Neural crest cell (in vitro differentiated cells): ENCODE measurements at regions not wholly inside any gene's neighbourhood (a gene's known extent, or its start where the extent isn't known, plus 50 kb on each side); places are given as distances from the start of the nearest gene placed in this dataset.

Experiments used
- DNase-seq: peaks from one replicate; pipeline ENCODE4 v3.0.0; 2021; ENCODE audit warnings: low read depth, mixed read lengths, low spot score
- H3K27ac Mint-ChIP-seq: one replicate; pipeline ENCODE4 v1.8.0; 2021; ENCODE audit warnings: mild to moderate bottlenecking, mixed read lengths; ENCODE audit not compliant: unreplicated experiment
- H3K27me3 Mint-ChIP-seq: 2 replicates; pipeline ENCODE4 v1.8.0; 2021; ENCODE audit warnings: low read depth, mild to moderate bottlenecking, mixed read lengths
- H3K36me3 Mint-ChIP-seq: 2 replicates; pipeline ENCODE4 v1.8.0; 2021; ENCODE audit warnings: low read depth, mild to moderate bottlenecking, mixed read lengths
- H3K4me1 Mint-ChIP-seq: 2 replicates; pipeline ENCODE4 v1.8.0; 2021; ENCODE audit warnings: mixed read lengths
- H3K4me3 Mint-ChIP-seq: one replicate; pipeline ENCODE4 v1.8.0; 2021; ENCODE audit warnings: mild to moderate bottlenecking, mixed read lengths
- H3K9me3 Mint-ChIP-seq: 2 replicates; pipeline ENCODE4 v1.8.0; 2021; ENCODE audit warnings: mixed read lengths
- TF ChIP-seq, protein P1 (sequence below): fragments of 200-600 bp; sonication (generic); conservative IDR thresholded peaks from 2 replicates; pipeline ENCODE4 v1.5.0; 2021; ENCODE audit warnings: antibody characterized with exemption, mild to moderate bottlenecking

GRCh38 chr11:91686700-91687099 is 537.9 kb upstream of the FAT3 start:
- Mint-ChIP-seq H3K9me3 (no peaks in the 10 kb centered on the region), H3K4me1 (no peaks in the 10 kb centered on the region), H3K27me3 (no peaks in the 10 kb centered on the region), H3K36me3 (no peaks in the 10 kb centered on the region), H3K27ac (no peak overlapping the region), H3K4me3 (no peak overlapping the region)
- TF ChIP-seq, protein P1, sequence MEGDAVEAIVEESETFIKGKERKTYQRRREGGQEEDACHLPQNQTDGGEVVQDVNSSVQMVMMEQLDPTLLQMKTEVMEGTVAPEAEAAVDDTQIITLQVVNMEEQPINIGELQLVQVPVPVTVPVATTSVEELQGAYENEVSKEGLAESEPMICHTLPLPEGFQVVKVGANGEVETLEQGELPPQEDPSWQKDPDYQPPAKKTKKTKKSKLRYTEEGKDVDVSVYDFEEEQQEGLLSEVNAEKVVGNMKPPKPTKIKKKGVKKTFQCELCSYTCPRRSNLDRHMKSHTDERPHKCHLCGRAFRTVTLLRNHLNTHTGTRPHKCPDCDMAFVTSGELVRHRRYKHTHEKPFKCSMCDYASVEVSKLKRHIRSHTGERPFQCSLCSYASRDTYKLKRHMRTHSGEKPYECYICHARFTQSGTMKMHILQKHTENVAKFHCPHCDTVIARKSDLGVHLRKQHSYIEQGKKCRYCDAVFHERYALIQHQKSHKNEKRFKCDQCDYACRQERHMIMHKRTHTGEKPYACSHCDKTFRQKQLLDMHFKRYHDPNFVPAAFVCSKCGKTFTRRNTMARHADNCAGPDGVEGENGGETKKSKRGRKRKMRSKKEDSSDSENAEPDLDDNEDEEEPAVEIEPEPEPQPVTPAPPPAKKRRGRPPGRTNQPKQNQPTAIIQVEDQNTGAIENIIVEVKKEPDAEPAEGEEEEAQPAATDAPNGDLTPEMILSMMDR = no peak
- no peak for DNase-seq

- Mint-ChIP-seq H3K36me3 (no peaks in the 10 kb centered on the region), H3K4me1 (no peaks in the 10 kb centered on the region), H3K4me3 (no peak overlapping the region), H3K9me3 (peaks cover 2% of the 10 kb centered on the region), H3K27me3 (no peaks in the 10 kb centered on the region), H3K27ac (no peak overlapping the region)
- DNase-seq = no peak
- TF ChIP-seq, protein P1 = no peak
Observed at GRCh38 chr11:91686281-91686680, 538.3 kb upstream of the FAT3 start.

- Mint-ChIP-seq H3K27me3 (no peaks in the 10 kb centered on the region), H3K9me3 (peaks cover 16% of the 10 kb centered on the region), H3K4me3 (no peak overlapping the region), H3K36me3 (no peaks in the 10 kb centered on the region), H3K27ac (no peak overlapping the region), H3K4me1 (peaks cover 2% of the 10 kb centered on the region)
- no peak for DNase-seq
- TF ChIP-seq, protein P1 = no peak
Observed at GRCh38 chr11:91673705-91674104, 550.9 kb upstream of the FAT3 start.

DNA sequence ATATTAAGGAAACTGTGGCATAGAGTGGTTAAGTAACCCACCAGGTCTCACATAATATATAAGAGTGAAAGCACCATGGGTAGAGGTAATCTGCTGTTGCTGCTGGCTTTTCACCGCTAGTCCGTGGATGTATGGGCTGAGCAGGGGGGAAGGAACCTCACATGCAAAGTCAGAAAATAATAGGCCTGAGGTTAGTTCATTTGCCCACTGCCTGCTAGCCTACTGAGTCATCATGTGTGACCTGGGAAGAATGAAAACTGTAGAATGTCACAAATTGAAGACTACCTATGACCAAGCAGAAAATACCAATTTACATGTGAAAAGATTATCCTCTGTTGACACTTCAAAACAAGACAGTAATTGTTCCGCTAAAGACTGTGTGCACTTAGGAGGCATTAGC is 560.1 kb upstream of the FAT3 start:
- Mint-ChIP-seq H3K9me3 (peaks cover 7% of the 10 kb centered on the region), H3K36me3 (no peaks in the 10 kb centered on the region), H3K4me1 (peaks cover 13% of the 10 kb centered on the region), H3K27ac (no peak overlapping the region), H3K27me3 (no peaks in the 10 kb centered on the region), H3K4me3 (no peak overlapping the region)
- no peak for DNase-seq
- TF ChIP-seq, protein P1 = no peak

- H3K9me3 Mint-ChIP-seq = peaks cover 3% of the 10 kb centered on the region
- TF ChIP-seq, protein P1 = no peak
- no peak overlapping the region for H3K4me3 Mint-ChIP-seq
- peaks cover 8% of the 10 kb centered on the region for H3K4me1 Mint-ChIP-seq
- H3K36me3 Mint-ChIP-seq = no peaks in the 10 kb centered on the region
- no peak overlapping the region for H3K27ac Mint-ChIP-seq
- no peak for DNase-seq
- no peaks in the 10 kb centered on the region for H3K27me3 Mint-ChIP-seq
Observed at GRCh38 chr11:91660036-91660435, 564.6 kb upstream of the FAT3 start.

DNA sequence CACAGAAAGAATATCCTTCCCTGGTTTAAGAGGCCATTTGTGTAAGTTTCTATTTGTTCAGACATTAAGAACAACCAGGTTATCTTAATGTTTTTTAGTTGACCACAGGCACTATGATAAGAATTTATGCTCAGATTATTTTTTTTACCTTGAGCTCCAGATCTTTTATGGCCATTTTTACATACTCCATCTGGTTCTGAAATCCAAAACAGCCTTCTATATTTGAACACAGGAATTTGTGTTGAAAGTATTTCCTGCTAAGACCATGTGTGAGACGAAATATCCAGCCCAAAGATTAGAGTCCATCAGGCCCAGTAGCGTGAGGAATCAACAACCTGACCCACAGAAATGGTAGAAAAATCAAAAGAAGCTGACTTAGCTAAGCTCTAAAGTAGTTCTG is 569.9 kb upstream of the FAT3 start:
- Mint-ChIP-seq H3K36me3 (no peaks in the 10 kb centered on the region), H3K27ac (no peak overlapping the region), H3K9me3 (peaks cover 3% of the 10 kb centered on the region), H3K4me1 (no peaks in the 10 kb centered on the region), H3K27me3 (no peaks in the 10 kb centered on the region), H3K4me3 (no peak overlapping the region)
- no peak for DNase-seq
- TF ChIP-seq, protein P1 = no peak
